Erythroblast (primary cell): ENCODE measurements at regions not wholly inside any gene's neighbourhood (a gene's known extent, or its start where the extent isn't known, plus 50 kb on each side); places are given as distances from the start of the nearest gene placed in this dataset.

ENCODE experiments used
- GATA1 ChIP-seq: IDR thresholded peaks from 2 replicates; pipeline ENCODE4 v1.6.1; 2011; ENCODE audit warnings: low read depth, mild to moderate bottlenecking, control low read depth, low read length, moderate library complexity
- POLR2A ChIP-seq: IDR thresholded peaks from 2 replicates; pipeline ENCODE4 v1.6.1; 2011; ENCODE audit warnings: mild to moderate bottlenecking, low read length

GRCh38 chr18:71018816-71019215 is 730.0 kb downstream of the SOCS6 start:
- no peak for TF ChIP-seq POLR2A
- TF ChIP-seq GATA1 = no peak
